WTC11 (cell line): ENCODE measurements at regions not wholly inside any gene's neighbourhood (a gene's known extent, or its start where the extent isn't known, plus 50 kb on each side); places are given as distances from the start of the nearest gene placed in this dataset.

Experiments
- ATAC-seq: fragments of 200-7000 bp; cut with Tn5 transposase; 2 replicates; pipeline ENCODE4 v1.10.0; 2021; ENCODE audit warnings: mild to moderate bottlenecking, moderate library complexity
- CTCF ChIA-PET: fragments of 300-600 bp; sonication (Branson Sonifier 250); formaldehyde crosslinking; loops from one replicate; lab custom pipeline; 2021; ENCODE audit warnings: antibody characterized with exemption; lab: Charles Lee
- POLR2A ChIA-PET: fragments of 350-600 bp; sonication (Branson Sonifier 250); formaldehyde crosslinking; loops from one replicate; lab custom pipeline; 2021; ENCODE audit warnings: antibody characterized with exemption; lab: Charles Lee
- DNase-seq: peaks from one replicate; pipeline ENCODE4 v3.0.0; 2021; ENCODE audit warnings: low spot score
- H3K27ac Mint-ChIP-seq: 2 replicates; pipeline ENCODE4 v1.8.0; 2021; ENCODE audit warnings: mixed read lengths
- H3K27me3 Mint-ChIP-seq: 2 replicates; pipeline ENCODE4 v1.8.0; 2021; ENCODE audit warnings: low read depth, mild to moderate bottlenecking, moderate library complexity, mixed read lengths
- H3K36me3 Mint-ChIP-seq: 2 replicates; pipeline ENCODE4 v1.8.0; 2021; ENCODE audit warnings: mixed read lengths
- H3K4me1 Mint-ChIP-seq: 2 replicates; pipeline ENCODE4 v1.8.0; 2022; ENCODE audit warnings: mixed read lengths
- H3K4me3 Mint-ChIP-seq: 2 replicates; pipeline ENCODE4 v1.8.0; 2021; ENCODE audit warnings: mild to moderate bottlenecking, moderate library complexity, mixed read lengths
- H3K9me3 Mint-ChIP-seq: 2 replicates; pipeline ENCODE4 v1.8.0; 2021; ENCODE audit warnings: mixed read lengths
- AR ChIP-seq: fragments of 250-450 bp; sonication (Bioruptor Pico); IDR thresholded peaks from 2 replicates; pipeline ENCODE4 v1.9.0; 2021; ENCODE audit warnings: mild to moderate bottlenecking
- ATF2 ChIP-seq: sonication (generic); formaldehyde crosslinking; IDR thresholded peaks from 2 replicates; pipeline ENCODE4 v1.8.1; 2022; ENCODE audit warnings: low read depth, missing genetic modification reagents, borderline replicate concordance
- E2F4 ChIP-seq: sonication (generic); formaldehyde crosslinking; IDR thresholded peaks from 2 replicates; pipeline ENCODE4 v1.8.1; 2022; ENCODE audit warnings: low read depth, mild to moderate bottlenecking, moderate library complexity, missing genetic modification reagents, borderline replicate concordance
- GRHL2 ChIP-seq: fragments of 250-450 bp; sonication (Bioruptor Pico); IDR thresholded peaks from 2 replicates; pipeline ENCODE4 v1.8.0; 2022; ENCODE audit warnings: mild to moderate bottlenecking, moderate library complexity; ENCODE audit not compliant: insufficient replicate concordance, severe bottlenecking
- JUN ChIP-seq: sonication (generic); formaldehyde crosslinking; IDR thresholded peaks from 2 replicates; pipeline ENCODE4 v1.8.0; 2023; ENCODE audit warnings: mild to moderate bottlenecking, missing genetic modification reagents
- KAT7 ChIP-seq: sonication (generic); formaldehyde crosslinking; IDR thresholded peaks from 2 replicates; pipeline ENCODE4 v1.8.1; 2023; ENCODE audit warnings: missing genetic modification reagents, mild to moderate bottlenecking, borderline replicate concordance
- MLX ChIP-seq: sonication (generic); formaldehyde crosslinking; IDR thresholded peaks from 2 replicates; pipeline ENCODE4 v1.8.1; 2023; ENCODE audit warnings: mild to moderate bottlenecking, missing genetic modification reagents, moderate library complexity
- MXD4 ChIP-seq: fragments of 250-450 bp; sonication (Bioruptor Pico); IDR thresholded peaks from 2 replicates; pipeline ENCODE4 v1.8.0; 2021; ENCODE audit warnings: mild to moderate bottlenecking, moderate library complexity, borderline replicate concordance
- NFE2L1 ChIP-seq: sonication (generic); formaldehyde crosslinking; IDR thresholded peaks from 2 replicates; pipeline ENCODE4 v1.8.1; 2023; ENCODE audit warnings: missing genetic modification reagents
- PREB ChIP-seq: sonication (generic); formaldehyde crosslinking; IDR thresholded peaks from 2 replicates; pipeline ENCODE4 v1.8.1; 2022; ENCODE audit warnings: mild to moderate bottlenecking, missing genetic modification reagents, moderate library complexity, borderline replicate concordance
- RORB ChIP-seq: fragments of 250-450 bp; sonication (Bioruptor Pico); IDR thresholded peaks from 2 replicates; pipeline ENCODE4 v1.9.0; 2021; ENCODE audit warnings: mild to moderate bottlenecking
- SP1 ChIP-seq: sonication (generic); formaldehyde crosslinking; conservative IDR thresholded peaks from 2 replicates; pipeline ENCODE4 v1.8.1; 2022; ENCODE audit warnings: missing genetic modification reagents
- TCF7 ChIP-seq: sonication (generic); formaldehyde crosslinking; IDR thresholded peaks from 2 replicates; pipeline ENCODE4 v1.8.0; 2022; ENCODE audit warnings: mild to moderate bottlenecking, low read depth, missing genetic modification reagents, moderate library complexity
- ZNF219 ChIP-seq: sonication (generic); formaldehyde crosslinking; IDR thresholded peaks from 2 replicates; pipeline ENCODE4 v1.8.0; 2023; ENCODE audit warnings: missing genetic modification reagents, mild to moderate bottlenecking, borderline replicate concordance
- ZNF263 ChIP-seq: sonication (generic); formaldehyde crosslinking; IDR thresholded peaks from 2 replicates; pipeline ENCODE4 v1.8.1; 2022; ENCODE audit warnings: low read depth, mild to moderate bottlenecking, moderate library complexity, missing genetic modification reagents
- ZNF532 ChIP-seq: fragments of 250-450 bp; sonication (Bioruptor Pico); IDR thresholded peaks from 2 replicates; pipeline ENCODE4 v1.9.0; 2021; ENCODE audit warnings: mild to moderate bottlenecking, borderline replicate concordance

- POLR2A ChIA-PET = interaction anchor here (0.6 kb wide), 1 partner anchor 19 kb away, joined by 3 read pairs; no protein-coding TSS in a partner anchor
- H3K9me3 Mint-ChIP-seq = no peaks in the 10 kb centered on the region
- no peaks in the 10 kb centered on the region for H3K4me1 Mint-ChIP-seq
- DNase-seq (no peak), ATAC-seq (no peak)
- CTCF ChIA-PET = no interaction called here
- H3K36me3 Mint-ChIP-seq = no peaks in the 10 kb centered on the region
- H3K27me3 Mint-ChIP-seq = no peaks in the 10 kb centered on the region
- no peak for TF ChIP-seq SP1
- TF ChIP-seq TCF7 (CRISPR knock-in tag) = no peak
- TF ChIP-seq MLX (CRISPR knock-in tag) = no peak
- no peak for TF ChIP-seq E2F4
- no peak for TF ChIP-seq ZNF219
- TF ChIP-seq PREB (CRISPR knock-in tag) = no peak
- TF ChIP-seq ATF2 (CRISPR knock-in tag) = no peak
- TF ChIP-seq MXD4 (CRISPR knock-in tag) = no peak
- no peak for TF ChIP-seq RORB (CRISPR knock-in tag)
- TF ChIP-seq ZNF532 = no peak
- no peak for TF ChIP-seq GRHL2 (CRISPR knock-in tag)
- no peak for TF ChIP-seq AR (CRISPR knock-in tag)
- no peak for TF ChIP-seq JUN
- TF ChIP-seq ZNF263 = no peak
- TF ChIP-seq KAT7 = no peak
- TF ChIP-seq NFE2L1 (CRISPR knock-in tag) = no peak
- H3K4me3 Mint-ChIP-seq = no peak overlapping the region
- no peak overlapping the region for H3K27ac Mint-ChIP-seq
These were observed 313.7 kb downstream of the CYP26B1 start for GRCh38 chr2:71833855-71834560.
